Lung (tissue), 11 donors: ENCODE measurements at regions not wholly inside any gene's neighbourhood (a gene's known extent, or its start where the extent isn't known, plus 50 kb on each side); places are given as distances from the start of the nearest gene placed in this dataset.

Experiments
- ATAC-seq: fragments of 200-7000 bp; cut with Tn5 transposase; one replicate; pipeline ENCODE4 v1.9.1; 2020; ENCODE audit warnings: moderate number of reproducible peaks; ENCODE audit not compliant: insufficient read depth, low FRiP score
- DNase-seq, 3 donors: peaks; one replicate each; pipeline ENCODE4 v3.0.0-alpha.2; 2013 to 2017
- H3K27ac ChIP-seq, 2 donors: one replicate each; pipeline ENCODE4 v1.5.1; 2013; ENCODE audit warnings: mild to moderate bottlenecking in 2 of 2, moderate library complexity in 2 of 2, control low read depth in 1 of 2, inconsistent platforms in 1 of 2, low read depth in 1 of 2, low read length in 1 of 2
- H3K27me3 ChIP-seq, 3 donors: one replicate each; pipeline ENCODE4 v1.5.1; 2013; ENCODE audit warnings: low read length in 2 of 3; ENCODE audit not compliant: control insufficient read depth in 3 of 3, insufficient read depth in 3 of 3
- H3K36me3 ChIP-seq, 4 donors: one replicate each; pipeline ENCODE4 v1.5.1; 2013; ENCODE audit warnings: low read length in 4 of 4, mild to moderate bottlenecking in 1 of 4, moderate library complexity in 1 of 4; ENCODE audit not compliant: control insufficient read depth in 4 of 4, insufficient read depth in 4 of 4
- H3K4me1 ChIP-seq, 5 donors: one replicate each; pipeline ENCODE4 v1.5.1; 2013; ENCODE audit warnings: low read length in 5 of 5, mild to moderate bottlenecking in 2 of 5, moderate library complexity in 1 of 5; ENCODE audit not compliant: control insufficient read depth in 5 of 5, insufficient read depth in 5 of 5
- H3K4me3 ChIP-seq: one replicate; pipeline ENCODE4 v1.5.1; 2013; ENCODE audit warnings: mild to moderate bottlenecking, control low read depth, moderate library complexity
- H3K9ac ChIP-seq, 2 donors: one replicate each; pipeline ENCODE4 v1.5.1; 2013; ENCODE audit warnings: low read length in 2 of 2, control low read depth in 1 of 2; ENCODE audit not compliant: insufficient read depth in 1 of 2
- H3K9me3 ChIP-seq, 4 donors: one replicate each; pipeline ENCODE4 v1.5.1; 2013; ENCODE audit warnings: low read length in 3 of 4, mild to moderate bottlenecking in 1 of 4, moderate library complexity in 1 of 4; ENCODE audit not compliant: control insufficient read depth in 4 of 4, insufficient read depth in 3 of 4
- WGBS, 2 donors: extraction: QIAGEN DNeasy Blood & Tissue Kit; methylation state at CpG; one replicate each; pipeline ENCODE4 v1.1.7; 2013; 5-methylcytosine and 5-hydroxymethylcytosine counted together
- TF ChIP-seq, protein P1 (sequence below): IDR thresholded peaks from 2 replicates; pipeline ENCODE4 v1.5.1; 2012; ENCODE audit warnings: mild to moderate bottlenecking; ENCODE audit errors: control extremely low read depth, extremely low read depth
- donor health status: control.
- donor health status: control.
- donor health status: Bipolar disorder and iron deficiency.
- donor health status: healthy.
- donor health status: DM: yes; HTN: yes; CAD: no.

DNA sequence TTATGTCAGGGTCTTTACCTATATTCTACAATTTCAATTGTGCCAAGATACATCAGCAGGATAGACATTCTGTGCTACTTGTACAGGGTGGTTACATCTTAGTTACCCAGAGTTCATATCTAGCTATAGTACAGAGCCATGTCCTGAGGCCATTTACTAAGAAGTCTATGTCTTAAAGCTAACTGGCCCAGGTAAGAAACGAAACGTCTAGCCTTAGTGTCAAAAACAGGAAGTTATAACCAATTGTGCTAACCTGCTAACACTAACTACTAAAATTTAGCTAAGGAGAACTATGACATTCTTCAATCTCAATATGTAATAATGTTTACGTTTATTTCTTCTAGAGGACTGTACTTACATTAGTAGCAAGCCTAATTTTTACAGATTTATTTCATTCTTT lies 717.2 kb upstream of the UBE2E2 start:
- H3K27ac ChIP-seq: no peak overlapping the region
- H3K36me3 ChIP-seq: no peaks in the 10 kb centered on the region
- H3K27me3 ChIP-seq: no peaks in the 10 kb centered on the region
- no peak for DNase-seq
- H3K9me3 ChIP-seq: no peaks in the 10 kb centered on the region
- WGBS, 2 donors: 50 to 59% methylated on average over 3 of the region's 3 CpGs
- no peak overlapping the region for H3K4me3 ChIP-seq
- H3K9ac ChIP-seq: no peak overlapping the region
- ATAC-seq: no peak
- H3K4me1 ChIP-seq: no peaks in the 10 kb centered on the region
- TF ChIP-seq, protein P1, sequence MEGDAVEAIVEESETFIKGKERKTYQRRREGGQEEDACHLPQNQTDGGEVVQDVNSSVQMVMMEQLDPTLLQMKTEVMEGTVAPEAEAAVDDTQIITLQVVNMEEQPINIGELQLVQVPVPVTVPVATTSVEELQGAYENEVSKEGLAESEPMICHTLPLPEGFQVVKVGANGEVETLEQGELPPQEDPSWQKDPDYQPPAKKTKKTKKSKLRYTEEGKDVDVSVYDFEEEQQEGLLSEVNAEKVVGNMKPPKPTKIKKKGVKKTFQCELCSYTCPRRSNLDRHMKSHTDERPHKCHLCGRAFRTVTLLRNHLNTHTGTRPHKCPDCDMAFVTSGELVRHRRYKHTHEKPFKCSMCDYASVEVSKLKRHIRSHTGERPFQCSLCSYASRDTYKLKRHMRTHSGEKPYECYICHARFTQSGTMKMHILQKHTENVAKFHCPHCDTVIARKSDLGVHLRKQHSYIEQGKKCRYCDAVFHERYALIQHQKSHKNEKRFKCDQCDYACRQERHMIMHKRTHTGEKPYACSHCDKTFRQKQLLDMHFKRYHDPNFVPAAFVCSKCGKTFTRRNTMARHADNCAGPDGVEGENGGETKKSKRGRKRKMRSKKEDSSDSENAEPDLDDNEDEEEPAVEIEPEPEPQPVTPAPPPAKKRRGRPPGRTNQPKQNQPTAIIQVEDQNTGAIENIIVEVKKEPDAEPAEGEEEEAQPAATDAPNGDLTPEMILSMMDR: no peak

DNA sequence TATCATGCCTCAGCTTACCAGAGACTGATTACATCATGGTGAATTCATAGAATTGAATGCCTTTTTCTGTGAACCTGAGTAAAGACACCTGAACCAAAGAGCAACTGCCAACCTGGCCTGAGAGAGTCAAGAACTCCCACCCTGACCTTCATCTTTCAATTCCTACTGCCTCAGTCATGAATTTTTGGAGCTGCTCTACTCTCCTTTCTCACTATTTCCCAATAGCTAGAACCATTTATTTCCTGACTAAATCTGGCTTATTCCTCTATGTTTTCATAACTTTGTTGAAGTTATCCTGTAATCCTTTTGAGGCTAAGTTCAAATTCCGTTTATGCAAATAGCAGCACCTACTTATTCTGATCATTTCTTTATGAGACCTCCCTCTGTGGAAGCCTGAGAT lies 712.4 kb upstream of the UBE2E2 start:
- no peak for DNase-seq
- TF ChIP-seq, protein P1: no peak
- no peaks in the 10 kb centered on the region for H3K36me3 ChIP-seq
- H3K9me3 ChIP-seq: no peaks in the 10 kb centered on the region
- no peak overlapping the region for H3K9ac ChIP-seq
- no peak for ATAC-seq
- H3K4me3 ChIP-seq: no peak overlapping the region
- H3K4me1 ChIP-seq: peaks cover 0 to 9% (median 5%) of the 10 kb centered on the region in 5 donors
- 71 to 81% methylated on average over 1 of the region's 1 CpG for WGBS, 2 donors
- H3K27me3 ChIP-seq: no peaks in the 10 kb centered on the region
- H3K27ac ChIP-seq: no peak overlapping the region

DNA sequence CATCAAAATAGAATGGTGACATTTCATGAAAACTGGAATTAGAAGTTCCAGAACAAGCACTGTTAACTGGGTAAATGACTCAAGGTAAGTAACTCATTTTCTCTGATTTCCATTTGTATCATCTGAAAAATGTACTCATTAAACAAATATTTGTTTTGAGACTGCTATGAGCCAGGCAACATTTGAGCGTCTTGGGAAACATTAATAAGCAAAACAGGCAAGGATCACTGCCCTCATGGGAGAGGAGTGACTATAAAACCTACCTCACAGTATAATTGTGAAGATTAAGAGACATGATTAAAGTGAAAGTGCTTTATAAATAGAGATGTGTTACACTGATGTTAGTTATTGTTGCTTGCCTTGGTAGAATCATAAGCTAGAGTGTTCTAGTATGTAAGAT lies 711.8 kb upstream of the UBE2E2 start:
- no peaks in the 10 kb centered on the region for H3K36me3 ChIP-seq
- H3K4me1 ChIP-seq: peaks cover 0 to 14% (median 5%) of the 10 kb centered on the region in 5 donors
- H3K27ac ChIP-seq: no peak overlapping the region
- no peaks in the 10 kb centered on the region for H3K27me3 ChIP-seq
- H3K9me3 ChIP-seq: no peaks in the 10 kb centered on the region
- no peak overlapping the region for H3K9ac ChIP-seq
- no peak for ATAC-seq
- DNase-seq: no peak
- whole genome bisulfite sequencing, 2 donors: 46 to 78% methylated on average over 1 of the region's 1 CpG
- TF ChIP-seq, protein P1: no peak
- H3K4me3 ChIP-seq: no peak overlapping the region

DNA sequence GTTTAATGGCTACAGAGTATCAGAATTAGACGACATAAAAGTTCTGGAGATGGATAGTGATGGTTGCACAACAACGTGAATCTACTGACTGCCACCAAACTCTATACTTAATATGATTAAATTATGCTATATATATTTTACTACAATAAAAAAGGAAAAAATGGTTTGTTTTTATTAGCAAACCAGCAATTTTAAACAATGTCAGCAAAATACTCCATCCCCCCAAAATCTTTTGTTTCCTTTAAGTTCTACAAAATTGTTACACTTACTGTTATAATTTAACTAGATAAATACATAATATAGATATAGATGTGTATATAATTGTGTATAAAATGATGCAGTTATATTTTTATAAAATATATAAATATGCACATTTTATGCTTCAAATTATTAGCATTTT lies 710.8 kb upstream of the UBE2E2 start:
- no peaks in the 10 kb centered on the region for H3K36me3 ChIP-seq
- ATAC-seq (no peak), DNase-seq (no peak)
- H3K4me3 ChIP-seq: no peak overlapping the region
- no peak overlapping the region for H3K27ac ChIP-seq
- no peak overlapping the region for H3K9ac ChIP-seq
- 89 to 92% methylated on average over 2 of the region's 2 CpGs for WGBS, 2 donors
- no peaks in the 10 kb centered on the region for H3K27me3 ChIP-seq
- H3K9me3 ChIP-seq: no peaks in the 10 kb centered on the region
- H3K4me1 ChIP-seq: peaks cover 0 to 16% (median 5%) of the 10 kb centered on the region in 5 donors
- TF ChIP-seq, protein P1: no peak
